Activated CD4-positive, alpha-beta T cell treated with anti-CD3 and anti-CD28 coated beads, Interleukin-2, amount 50 U/mL, for 48 hours (primary cell): ENCODE measurements at regions not wholly inside any gene's neighbourhood (a gene's known extent, or its start where the extent isn't known, plus 50 kb on each side); places are given as distances from the start of the nearest gene placed in this dataset.

ENCODE experiments used
- DNase-seq, 2 experiments: peaks; one replicate each; pipeline ENCODE4 v3.0.0-alpha.2; 2020

DNA sequence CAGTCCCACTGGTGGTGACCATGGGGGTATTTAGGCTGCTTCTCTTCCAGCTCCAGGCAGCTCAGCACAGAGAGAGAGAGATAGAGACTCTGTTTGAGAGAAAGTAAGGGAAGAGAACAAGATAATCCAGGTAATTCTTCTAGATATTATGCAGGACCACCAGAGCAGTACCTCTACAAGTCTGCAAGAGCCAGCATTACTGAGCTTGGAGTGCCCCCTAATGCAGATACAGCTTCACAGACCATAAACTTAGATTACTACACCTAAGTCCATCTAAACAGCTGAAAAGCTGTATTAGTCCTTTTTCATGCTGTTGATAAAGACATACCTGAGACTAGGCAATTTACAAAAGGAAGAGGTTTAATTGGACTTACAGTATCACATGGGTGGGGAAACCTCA, 570.3 kb downstream of the LRRIQ3 start:
- no peak for DNase-seq

DNA sequence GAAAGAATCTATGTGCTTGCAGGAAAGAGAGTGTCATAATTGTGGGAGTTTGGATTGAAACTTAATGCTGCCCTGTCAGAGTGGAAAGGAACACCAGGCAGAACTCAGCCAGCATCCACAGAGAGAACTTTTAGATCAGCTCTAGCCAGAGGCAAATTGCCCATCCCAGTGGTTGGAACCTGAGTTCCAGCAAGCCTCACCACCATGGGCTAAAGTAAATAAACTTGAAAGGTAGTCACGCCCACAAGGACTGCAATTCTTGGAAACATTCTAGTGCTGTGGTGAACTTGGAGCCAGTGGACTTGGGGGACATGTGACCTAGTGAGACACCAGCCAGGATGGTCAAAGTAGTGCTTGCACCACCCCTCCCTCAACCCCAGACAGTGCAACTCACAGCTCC, 571.6 kb downstream of the LRRIQ3 start:
- no peak for DNase-seq

DNA sequence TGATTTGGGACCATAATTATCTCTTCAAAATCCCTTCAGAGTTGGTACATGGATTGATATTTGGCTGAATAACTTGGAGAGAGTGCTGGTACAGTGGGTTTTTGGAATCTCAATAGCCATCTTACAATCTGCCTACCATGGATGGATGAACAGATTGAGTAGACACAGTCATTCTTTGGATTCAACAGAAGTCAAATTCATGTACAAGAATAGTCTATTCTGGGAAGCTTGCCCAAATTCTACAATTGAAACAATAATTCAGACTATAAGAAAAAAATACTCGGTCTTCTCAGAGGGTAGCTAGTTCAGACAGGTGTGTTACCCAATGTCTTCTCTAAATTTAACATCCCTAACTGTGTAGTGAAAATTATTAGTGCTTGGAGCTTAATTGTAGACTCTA, 574.0 kb downstream of the LRRIQ3 start:
- no peak for DNase-seq

DNA sequence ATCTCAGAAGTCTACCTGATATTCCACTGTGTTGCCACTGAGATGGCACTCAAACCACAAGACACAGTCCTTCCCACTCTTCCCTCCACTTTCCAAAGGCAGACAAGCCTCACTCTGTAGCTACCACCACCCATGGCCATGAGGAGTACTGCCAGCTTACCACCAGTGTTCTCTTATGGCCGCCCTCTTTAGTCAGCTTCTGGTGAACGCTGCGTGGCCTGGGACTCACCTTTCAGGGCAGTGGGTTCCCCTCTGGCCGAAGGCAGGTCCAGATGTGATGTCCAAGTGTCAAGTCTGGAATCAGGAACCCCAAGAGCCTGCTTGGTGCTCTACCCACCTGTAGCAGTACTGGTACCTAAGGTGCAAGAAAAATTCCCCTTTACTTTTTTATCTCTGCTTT, 580.8 kb downstream of the LRRIQ3 start:
- DNase-seq: no peak

DNA sequence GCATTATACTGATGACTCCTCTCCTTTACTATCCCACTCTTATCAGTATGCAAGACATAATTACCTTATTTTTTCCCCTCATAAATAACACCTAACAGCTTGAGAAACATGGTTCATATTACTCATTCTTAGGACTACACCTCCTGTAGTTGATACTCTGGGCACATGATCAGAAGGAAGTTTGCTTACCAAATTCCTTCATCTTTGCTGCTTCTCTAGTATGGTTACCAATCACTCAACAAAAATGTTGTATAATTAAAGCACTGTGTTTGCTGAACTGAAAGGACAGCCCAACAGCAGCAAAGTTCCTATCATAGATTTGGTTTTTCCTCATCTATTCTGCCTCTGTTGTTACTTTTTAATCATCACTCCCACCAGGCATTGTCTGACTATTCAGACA, 586.3 kb downstream of the LRRIQ3 start:
- no peak for DNase-seq

DNA sequence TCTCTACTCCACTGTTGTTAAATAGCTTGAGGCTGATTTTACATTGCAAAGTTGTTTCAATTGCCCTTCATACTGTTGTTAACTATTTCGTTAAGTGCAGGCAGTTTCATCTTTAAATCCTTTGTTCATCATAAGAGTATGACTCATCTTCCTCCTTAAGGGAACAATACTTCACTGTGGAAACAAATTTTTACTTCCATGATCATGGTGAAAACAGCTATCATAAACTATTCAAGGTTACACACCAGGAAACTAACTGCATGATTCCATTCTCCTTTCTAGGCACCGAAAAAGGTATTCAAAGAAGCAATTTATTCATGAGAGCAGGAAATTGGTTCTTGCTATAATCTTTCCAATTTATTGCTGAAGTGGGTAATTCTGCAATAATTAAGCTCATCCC, 593.2 kb downstream of the LRRIQ3 start:
- no peak for DNase-seq

DNA sequence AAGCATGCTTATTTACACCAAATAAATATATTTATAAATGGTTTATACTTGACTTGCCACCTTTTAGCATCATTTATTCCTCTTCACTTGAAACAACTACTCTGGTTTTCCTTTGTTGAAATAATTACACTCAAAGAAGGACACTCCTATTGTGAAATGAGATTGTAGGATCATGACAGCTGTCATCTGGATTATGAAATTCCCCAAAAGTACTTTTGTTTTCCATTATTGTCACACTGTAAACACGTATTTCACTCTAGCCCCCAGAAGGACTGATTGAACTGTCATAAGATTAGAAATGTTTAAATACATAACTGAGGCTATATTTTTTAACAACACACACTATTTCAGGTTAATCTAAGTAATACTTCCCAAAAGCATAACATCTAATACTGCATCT, 593.8 kb downstream of the LRRIQ3 start:
- no peak for DNase-seq

DNA sequence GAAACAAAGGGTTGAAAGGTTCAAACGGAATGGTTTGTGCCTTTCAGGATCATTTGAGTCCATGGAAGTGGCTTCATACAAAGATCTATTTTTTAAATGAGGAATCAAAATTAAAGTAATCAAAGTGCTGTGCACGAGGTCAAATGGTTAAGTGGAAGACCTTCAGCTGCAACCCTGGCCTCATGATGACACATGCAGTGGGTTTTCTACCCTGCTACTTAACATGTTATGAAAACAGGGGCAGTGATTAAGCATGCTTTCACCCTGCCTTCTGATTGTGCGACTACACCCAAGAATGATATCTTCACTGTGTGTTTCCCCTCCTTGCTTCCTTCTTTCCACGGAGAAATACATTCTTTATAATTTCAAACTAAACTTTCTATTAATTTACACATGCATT, 604.2 kb downstream of the LRRIQ3 start:
- DNase-seq: no peak

DNA sequence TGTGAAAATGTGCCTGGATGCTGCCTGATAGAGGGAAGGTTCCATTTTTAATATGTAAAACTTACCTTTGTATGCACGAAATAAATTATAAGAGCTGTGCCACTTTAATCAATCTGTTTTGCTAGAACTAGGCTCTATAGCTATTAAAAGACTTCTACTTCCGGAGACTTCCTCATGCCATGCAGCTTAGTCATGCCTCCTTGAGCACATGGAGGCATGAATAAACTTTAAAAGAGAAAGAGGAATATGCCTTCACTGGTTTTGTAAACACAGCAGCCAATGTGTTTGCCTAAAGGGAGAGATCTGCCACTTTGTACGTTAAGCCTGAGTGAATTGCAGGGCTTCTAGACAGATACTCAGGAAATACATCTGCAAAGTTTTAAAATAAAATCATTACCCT, 604.6 kb downstream of the LRRIQ3 start:
- no peak for DNase-seq

DNA sequence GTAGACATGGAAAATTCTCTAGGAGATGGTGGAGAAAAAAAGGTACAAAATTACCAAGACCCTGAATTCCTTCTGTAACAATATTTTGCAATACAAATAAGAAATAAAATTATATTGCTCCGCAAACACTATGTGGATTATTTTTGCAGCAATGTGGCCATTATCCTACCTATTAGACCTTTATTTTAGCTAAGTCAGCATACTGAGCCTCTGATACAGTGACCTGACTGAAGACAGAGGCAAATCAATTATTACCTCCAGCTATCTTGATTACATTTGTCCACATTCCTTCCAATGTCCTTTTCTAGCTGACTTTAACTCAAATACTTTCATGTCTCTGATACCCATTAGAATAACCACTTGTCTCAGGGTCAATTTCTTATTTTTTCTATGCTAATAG, 610.9 kb downstream of the LRRIQ3 start:
- DNase-seq: no peak

DNA sequence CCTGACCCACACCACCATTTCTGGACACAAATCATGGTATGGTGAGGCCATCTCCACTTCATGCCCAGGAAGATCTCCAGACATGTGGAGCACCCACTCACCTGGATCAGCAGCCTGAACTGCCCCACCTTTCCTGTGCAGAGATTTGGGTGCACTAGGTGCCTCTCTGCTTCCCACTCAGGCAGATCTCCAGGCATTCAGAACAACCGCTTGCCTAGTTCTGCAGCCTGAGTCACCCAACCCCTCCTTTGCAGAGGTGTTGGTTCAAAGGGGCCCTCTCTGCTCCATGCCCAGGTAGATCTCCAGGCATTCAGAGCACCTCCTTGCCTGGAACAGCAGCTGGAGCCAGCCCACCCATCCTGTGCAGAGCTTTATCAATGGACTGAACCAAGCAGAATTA, 620.8 kb downstream of the LRRIQ3 start:
- DNase-seq: no peak

DNA sequence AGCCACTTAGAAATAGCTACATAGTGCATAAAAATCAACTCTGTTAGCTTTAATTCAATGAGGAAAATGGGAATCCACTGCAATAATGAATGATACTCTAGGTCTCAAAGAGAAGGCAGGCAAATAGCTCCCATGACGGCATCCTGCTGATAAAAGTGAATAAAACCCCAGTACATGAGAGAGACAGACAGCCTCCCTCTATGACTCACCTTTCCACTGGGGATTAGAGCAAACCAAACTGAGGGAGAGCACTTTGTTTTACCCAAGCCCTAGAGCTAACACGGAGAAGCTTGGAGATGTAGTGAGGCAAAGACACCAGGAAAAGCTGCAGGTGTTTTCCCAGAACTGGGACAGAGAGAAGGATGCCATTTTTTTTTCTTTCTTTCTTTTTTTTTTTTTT, 621.9 kb downstream of the LRRIQ3 start:
- no peak for DNase-seq

DNA sequence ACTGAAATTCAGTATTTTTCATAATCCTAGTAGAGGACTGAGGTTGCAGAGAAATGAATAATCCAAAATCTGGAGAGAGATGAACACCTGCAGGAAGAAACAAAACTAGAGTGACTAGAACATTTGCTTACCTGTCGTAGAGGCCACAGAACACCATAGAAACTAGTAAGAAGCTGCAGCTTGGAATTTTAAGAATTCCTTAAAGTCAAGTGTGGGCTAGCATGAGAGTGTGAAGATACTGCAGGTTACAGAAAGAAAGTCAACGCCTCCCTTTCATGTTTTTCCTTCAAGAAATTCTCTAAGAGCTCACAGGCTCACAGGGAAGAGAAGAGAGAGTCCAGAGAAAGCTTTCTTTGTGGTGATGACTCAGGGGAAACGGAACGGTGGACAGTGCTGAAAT, 633.7 kb downstream of the LRRIQ3 start:
- no peak for DNase-seq

DNA sequence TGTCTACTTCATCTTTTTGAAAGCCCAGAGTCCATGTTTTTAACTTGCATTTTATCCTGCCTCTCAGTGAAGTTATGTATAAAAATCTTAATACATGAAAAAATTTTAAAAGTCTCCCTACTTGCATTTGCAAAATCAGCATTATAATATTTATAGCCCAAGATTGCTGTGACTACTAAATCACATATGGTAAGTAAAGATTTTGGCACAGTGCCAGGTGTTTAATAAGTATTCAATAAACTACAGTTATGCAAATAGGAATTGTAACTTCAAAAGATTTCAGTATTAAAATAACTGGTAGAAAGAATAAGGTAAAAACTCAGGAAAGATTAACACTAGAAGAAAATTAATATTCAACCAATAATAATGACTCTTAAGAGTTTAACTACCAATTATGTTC, 641.7 kb downstream of the LRRIQ3 start:
- no peak for DNase-seq

DNA sequence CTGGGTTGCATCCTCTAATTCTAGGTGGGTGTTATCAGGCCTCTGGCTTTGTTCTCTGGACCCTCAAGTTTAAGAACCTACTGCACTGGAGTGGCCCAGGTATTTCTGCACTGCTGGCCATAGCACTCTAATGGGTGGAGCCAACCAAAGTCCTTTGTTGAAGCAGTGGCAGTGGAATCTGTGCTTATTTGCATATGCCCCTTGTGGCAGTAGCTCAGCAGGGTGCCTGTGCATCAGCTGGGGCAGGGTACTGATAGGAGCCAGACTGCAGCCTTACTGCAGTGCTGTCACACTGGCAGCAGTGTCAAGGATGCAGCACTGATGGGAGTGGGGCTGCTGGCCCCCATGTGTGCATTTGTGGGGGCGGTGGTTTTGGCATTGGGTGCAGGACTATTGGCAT, 660.6 kb downstream of the LRRIQ3 start:
- DNase-seq: no peak

DNA sequence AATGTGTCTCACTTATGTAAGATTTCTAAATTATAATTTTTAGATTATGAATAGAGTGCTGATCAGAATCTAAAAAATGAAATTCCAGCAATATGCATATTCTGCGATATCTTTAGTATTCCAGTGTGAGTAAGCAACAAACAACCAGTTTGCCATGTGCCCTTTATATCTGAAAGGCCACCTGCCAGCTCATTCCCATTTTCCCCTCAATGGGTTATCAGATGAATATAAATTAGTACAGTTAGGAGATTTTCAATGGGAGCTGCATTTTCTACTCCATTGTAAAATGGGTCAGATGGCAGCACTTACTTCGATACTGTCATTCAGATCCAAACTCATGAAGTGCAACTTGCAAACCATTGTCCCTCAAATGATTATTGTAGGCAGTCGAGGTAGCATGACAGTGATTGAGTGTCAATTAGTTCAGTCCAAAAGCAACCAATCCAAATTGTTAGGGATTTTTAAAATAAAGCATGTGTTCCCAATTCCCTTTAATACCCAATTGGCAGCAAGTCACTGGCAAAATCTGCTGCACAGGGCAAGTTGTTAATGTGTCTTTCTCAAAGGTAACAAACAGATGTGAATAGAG, 680.3 kb downstream of the LRRIQ3 start:
- DNase-seq: no peak

DNA sequence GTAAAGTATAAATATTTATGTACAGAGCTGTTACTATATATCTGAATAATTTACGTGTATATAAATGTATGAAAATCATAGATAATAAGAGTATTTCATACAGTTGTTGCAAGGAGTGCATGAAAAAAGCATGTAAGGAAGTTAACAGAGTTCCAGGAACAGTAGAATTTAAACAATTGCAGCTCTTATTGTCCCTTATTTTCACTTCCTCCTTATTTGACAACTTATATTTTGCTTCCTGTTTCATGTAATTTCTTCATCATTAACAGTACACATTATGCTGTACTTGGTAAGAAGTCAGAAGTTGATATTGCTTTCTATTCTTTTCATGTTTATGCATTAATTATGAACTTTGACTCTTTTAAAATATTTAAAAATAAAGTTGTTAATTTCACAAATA, 681.5 kb downstream of the LRRIQ3 start:
- no peak for DNase-seq

DNA sequence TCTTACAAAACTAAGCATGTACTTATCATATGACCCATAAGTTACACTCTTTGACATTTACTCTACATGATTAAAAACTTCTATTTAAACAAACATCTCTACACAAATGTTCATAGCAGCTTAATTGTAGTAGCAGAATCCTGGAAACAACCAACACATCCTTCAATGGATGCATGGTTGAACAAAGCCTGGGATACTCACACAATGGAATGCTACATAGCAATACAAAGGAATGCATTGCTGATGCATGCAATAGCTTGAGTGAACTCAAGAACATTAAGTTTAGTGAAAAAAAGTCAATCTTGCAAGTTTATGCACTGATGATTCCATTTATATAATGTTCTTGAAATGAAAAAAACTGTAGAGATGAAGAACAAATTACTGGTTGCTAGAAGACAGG, 686.9 kb downstream of the LRRIQ3 start:
- DNase-seq: no peak

DNA sequence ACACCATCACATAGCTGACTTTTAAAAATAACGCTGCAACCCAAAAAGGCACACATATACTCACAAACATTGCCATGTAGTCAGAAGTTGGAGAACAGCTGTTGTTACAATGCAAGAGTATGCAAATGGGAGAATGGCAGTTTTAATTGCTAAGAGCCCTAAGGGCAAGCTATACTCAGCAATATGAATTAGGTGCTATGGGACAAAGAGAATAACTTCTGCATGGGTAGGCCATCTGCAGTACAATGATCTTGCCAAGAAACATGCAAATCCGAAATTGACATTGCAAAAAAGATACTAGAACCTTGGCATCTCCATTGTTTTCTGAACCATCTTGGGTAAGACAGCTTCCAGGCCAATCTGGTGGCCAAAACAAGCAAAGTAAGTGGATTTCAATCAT, 697.8 kb downstream of the LRRIQ3 start:
- DNase-seq: no peak

DNA sequence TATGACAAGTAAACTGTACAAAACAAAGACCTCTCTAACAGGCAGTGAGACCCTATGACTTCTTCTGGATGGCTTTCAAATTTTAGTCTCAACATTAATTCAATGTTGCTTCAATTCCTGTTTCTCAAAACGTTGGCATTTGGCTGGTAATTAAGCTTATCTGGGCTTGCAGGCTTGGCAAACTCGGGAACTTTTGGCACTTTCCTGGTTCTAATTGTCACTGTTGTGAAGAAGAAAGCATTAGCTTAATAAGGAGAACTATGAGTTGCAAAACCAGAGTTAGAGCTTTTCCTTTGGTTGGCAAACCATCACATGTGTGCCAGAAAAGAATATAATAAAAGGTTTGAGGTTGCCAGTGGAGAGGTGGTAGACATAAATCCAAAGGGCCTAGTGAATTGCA, 698.3 kb downstream of the LRRIQ3 start:
- DNase-seq: no peak

DNA sequence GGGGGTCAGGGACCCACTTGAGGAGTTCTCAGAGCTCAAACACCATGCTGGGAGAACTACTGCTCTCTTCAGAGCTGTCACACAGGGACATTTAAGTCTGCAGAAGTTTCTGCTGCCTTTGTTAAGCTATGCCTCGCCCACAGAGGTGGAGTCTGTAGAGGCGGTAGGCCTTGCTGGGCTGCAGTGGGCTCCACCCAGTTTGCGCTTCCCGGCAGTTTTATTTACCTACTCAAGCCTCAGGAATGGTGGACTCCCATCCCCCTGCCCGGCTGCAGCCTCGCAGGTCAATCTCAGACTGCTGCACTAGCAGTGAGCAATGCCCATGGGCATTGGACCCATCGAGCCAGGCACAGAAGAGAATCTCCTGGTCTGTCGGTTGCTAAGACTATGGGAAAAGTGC, 706.4 kb downstream of the LRRIQ3 start:
- DNase-seq: no peak

DNA sequence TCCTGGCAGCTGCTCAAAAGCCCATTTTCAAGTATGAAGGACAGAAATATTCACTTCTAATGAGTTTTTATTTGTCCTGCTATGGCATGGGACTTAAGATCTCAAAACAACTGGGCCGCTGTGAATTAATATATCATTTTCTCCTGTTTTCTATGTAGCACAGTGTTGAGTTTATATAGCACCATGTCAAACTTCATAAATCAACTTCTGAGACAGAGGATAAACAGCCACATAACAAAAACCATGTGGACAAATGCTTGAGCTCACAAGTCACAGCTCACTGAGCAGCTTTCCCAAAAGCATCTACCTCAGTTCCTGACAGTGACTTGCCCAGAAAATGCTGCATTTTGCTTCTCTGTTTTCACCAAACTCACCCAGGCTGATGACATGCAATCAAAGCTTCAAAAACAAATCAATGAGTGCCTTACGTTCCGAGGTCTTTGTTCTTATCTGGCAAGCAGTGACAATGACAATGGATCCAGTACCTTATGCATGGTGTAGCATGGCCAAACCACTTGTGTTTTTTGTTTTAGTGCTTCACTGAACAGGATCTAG, 722.6 kb downstream of the LRRIQ3 start:
- no peak for DNase-seq

DNA sequence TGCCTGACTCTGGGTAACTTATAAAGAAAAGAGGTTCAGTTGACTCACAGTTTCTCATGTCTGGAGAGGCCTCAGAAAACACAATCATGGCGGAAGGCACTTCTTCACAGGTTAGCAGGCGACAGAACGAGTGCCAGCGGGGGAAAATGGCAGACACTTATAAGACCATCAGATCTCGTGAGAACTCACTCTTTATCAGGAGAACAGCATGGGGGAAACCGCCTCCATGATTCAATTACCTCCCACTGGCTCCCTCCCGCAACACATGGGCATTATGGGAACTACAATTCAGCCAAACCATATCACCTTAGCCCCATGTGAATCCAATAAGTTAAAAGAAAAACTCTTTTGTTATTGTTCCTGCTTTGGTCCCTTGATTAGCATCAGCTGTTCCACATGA, 725.2 kb downstream of the LRRIQ3 start:
- no peak for DNase-seq

DNA sequence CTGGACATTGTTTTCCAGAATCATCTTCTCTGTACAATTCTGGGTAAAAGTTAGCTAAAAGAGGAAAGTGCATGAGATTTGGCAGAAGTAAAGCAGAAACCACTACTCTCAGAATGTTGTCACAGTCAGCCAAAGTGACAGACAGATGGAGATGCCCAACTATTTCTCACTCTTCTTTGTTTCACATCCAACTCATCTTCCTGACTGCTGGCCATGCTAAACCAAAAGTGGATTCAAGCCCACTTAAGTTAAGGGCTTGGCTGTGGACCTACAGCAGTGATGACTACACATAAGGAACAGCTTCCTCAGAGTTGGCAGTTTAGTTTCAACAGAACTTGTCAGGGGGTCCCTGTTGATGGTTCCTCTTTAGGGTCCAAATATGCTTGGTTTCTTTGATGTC, 730.2 kb downstream of the LRRIQ3 start:
- DNase-seq: no peak

DNA sequence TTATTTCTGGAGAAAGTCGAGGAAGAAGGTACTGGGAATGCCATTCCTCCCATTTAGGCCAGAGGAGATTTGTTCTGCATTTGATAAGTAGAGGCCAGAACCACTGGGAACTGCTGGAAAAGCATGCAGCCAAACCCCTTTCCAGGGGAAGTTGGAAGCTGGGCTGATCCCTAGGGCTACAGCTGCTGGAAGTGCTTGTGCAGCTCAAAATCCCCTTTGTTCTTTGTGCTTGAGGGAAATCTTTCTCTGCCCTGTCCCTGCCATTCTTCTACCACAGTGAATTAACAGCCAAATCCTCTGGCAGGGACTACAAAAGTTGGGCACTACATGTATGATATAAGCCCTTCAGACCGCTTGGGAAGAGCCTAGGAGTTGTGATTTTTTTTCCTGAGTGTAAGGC, 734.1 kb downstream of the LRRIQ3 start:
- DNase-seq: no peak

DNA sequence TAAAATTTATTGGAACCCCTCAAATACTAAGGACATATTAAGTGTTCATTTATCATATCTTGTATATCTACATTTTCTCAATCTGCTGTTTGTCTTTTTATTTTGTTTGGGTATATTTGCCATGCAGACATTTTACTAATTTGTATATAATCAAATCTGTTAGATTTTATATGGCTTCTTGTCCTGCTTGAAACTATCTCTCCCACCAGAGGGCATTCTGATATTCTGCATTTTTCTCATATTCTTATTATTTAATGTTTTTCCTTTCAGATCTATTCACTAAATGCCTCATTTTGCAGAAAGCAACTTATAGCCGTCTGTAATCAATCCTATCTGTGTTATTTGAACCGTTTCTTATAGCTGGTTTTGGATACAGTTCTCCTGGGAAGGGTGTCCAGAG, 745.5 kb downstream of the LRRIQ3 start:
- DNase-seq: no peak
